ENCODE measurements at regions not wholly inside any gene's neighbourhood (a gene's known extent, or its start where the extent isn't known, plus 50 kb on each side); places are given as distances from the start of the nearest gene placed in this dataset.

DNA sequence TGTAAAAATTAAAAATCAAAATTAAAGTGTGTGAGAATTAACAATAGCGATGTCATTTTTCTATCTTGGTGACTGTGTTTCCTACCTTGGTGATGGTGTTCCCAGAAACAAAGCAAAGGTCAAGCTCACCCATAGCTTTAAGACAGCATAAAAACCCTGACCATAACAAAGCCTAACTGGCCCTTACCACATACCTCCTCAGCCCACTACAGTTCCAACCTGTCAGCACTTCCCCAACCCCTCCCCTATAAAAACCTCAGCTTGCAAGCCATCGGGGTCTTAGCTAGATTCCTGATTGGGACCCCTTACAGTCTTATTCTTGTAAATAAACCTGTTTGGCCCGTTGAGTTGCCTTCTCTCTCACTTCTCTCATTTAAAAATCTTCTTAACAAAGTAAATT is 484.4 kb upstream of the PCDH20 start:
- no peak for DNase-seq (ENCODE audit: low spot score)
- Histone ChIP-seq H3K9me3 (ENCODE audit: control insufficient read depth in 4 of 4, low read length in 3 of 4) (no peaks in the 10 kb centered on the region), H3K4me1 (ENCODE audit: control insufficient read depth in 4 of 4, insufficient read depth in 4 of 4, low read length in 3 of 4) (no peaks in the 10 kb centered on the region), H3K36me3 (ENCODE audit: control insufficient read depth in 4 of 4, insufficient read depth in 3 of 4, low read depth in 1 of 4, low read length in 3 of 4) (no peaks in the 10 kb centered on the region), H3K27me3 (ENCODE audit: control insufficient read depth in 4 of 4, insufficient read depth in 4 of 4, low read length in 3 of 4) (no peaks in the 10 kb centered on the region), H3K27ac (ENCODE audit: low read depth in 1 of 2, low read length in 2 of 2) (no peak overlapping the region), H3K9ac (ENCODE audit: low read depth in 1 of 2, low read length in 2 of 2) (no peak overlapping the region), H3K4me3 (ENCODE audit: low read depth in 1 of 3, low read length in 3 of 3) (no peak overlapping the region)
- 46% methylated on average over 3 of the region's 3 CpGs for WGBS
- TF ChIP-seq, protein P1, sequence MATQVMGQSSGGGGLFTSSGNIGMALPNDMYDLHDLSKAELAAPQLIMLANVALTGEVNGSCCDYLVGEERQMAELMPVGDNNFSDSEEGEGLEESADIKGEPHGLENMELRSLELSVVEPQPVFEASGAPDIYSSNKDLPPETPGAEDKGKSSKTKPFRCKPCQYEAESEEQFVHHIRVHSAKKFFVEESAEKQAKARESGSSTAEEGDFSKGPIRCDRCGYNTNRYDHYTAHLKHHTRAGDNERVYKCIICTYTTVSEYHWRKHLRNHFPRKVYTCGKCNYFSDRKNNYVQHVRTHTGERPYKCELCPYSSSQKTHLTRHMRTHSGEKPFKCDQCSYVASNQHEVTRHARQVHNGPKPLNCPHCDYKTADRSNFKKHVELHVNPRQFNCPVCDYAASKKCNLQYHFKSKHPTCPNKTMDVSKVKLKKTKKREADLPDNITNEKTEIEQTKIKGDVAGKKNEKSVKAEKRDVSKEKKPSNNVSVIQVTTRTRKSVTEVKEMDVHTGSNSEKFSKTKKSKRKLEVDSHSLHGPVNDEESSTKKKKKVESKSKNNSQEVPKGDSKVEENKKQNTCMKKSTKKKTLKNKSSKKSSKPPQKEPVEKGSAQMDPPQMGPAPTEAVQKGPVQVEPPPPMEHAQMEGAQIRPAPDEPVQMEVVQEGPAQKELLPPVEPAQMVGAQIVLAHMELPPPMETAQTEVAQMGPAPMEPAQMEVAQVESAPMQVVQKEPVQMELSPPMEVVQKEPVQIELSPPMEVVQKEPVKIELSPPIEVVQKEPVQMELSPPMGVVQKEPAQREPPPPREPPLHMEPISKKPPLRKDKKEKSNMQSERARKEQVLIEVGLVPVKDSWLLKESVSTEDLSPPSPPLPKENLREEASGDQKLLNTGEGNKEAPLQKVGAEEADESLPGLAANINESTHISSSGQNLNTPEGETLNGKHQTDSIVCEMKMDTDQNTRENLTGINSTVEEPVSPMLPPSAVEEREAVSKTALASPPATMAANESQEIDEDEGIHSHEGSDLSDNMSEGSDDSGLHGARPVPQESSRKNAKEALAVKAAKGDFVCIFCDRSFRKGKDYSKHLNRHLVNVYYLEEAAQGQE (IDR thresholded peaks at IDR 0.05), result no peak
- no peak for TF ChIP-seq RXRA (IDR thresholded peaks at IDR 0.05)

DNA sequence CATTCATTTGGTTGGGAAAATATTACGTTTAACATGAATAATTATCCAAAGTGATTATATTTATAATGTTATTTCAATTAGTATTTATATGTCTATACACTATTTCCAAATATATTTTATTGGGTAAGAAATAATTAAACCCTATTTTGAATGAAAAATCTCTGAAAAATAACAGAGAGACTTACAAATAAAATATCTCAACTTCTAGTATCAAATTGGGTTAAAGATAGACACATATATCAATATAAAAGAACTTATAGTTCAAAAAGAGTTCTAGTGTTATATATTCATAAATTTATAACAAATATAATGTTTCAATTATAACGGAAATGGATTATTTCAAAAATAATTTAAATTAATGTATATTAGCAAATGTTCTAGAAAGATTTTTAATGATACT is 482.6 kb upstream of the PCDH20 start:
- Histone ChIP-seq H3K27ac (ENCODE audit: low read depth in 1 of 2, low read length in 2 of 2) (no peak overlapping the region), H3K27me3 (ENCODE audit: control insufficient read depth in 4 of 4, insufficient read depth in 4 of 4, low read length in 3 of 4) (no peaks in the 10 kb centered on the region), H3K4me1 (ENCODE audit: control insufficient read depth in 4 of 4, insufficient read depth in 4 of 4, low read length in 3 of 4) (no peaks in the 10 kb centered on the region), H3K4me3 (ENCODE audit: low read depth in 1 of 3, low read length in 3 of 3) (no peak overlapping the region), H3K9ac (ENCODE audit: low read depth in 1 of 2, low read length in 2 of 2) (no peak overlapping the region), H3K9me3 (ENCODE audit: control insufficient read depth in 4 of 4, low read length in 3 of 4) (no peaks in the 10 kb centered on the region), H3K36me3 (ENCODE audit: control insufficient read depth in 4 of 4, insufficient read depth in 3 of 4, low read depth in 1 of 4, low read length in 3 of 4) (no peaks in the 10 kb centered on the region)
- no peak for DNase-seq (ENCODE audit: low spot score)
- TF ChIP-seq EGR1 (IDR thresholded peaks at IDR 0.05; ENCODE audit: low read depth in 2 of 2) (no peak), HNF4G (IDR thresholded peaks at IDR 0.05) (no peak), SP1 (IDR thresholded peaks at IDR 0.05) (no peak), RXRA (IDR thresholded peaks at IDR 0.05) (no peak), NR2F2 (IDR thresholded peaks at IDR 0.05) (no peak), TAF1 (conservative IDR thresholded peaks at IDR 0.05) (no peak), RAD21 (IDR thresholded peaks at IDR 0.05) (no peak), FOXA2 (IDR thresholded peaks at IDR 0.05) (no peak), FOXA1 (IDR thresholded peaks at IDR 0.05) (no peak), GABPA (IDR thresholded peaks at IDR 0.05 in 1 of 2, conservative IDR thresholded peaks at IDR 0.05 in 1 of 2) (no peak), HNF4A (conservative IDR thresholded peaks at IDR 0.05) (no peak), YY1 (IDR thresholded peaks at IDR 0.05) (no peak), JUND (IDR thresholded peaks at IDR 0.05) (no peak)
- TF ChIP-seq, protein P2, sequence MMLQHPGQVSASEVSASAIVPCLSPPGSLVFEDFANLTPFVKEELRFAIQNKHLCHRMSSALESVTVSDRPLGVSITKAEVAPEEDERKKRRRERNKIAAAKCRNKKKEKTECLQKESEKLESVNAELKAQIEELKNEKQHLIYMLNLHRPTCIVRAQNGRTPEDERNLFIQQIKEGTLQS (IDR thresholded peaks at IDR 0.05), result no peak
- TF ChIP-seq, protein P1 (IDR thresholded peaks at IDR 0.05), result no peak
- TF ChIP-seq, protein P3, sequence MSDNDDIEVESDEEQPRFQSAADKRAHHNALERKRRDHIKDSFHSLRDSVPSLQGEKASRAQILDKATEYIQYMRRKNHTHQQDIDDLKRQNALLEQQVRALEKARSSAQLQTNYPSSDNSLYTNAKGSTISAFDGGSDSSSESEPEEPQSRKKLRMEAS (IDR thresholded peaks at IDR 0.05), result no peak
- TF ChIP-seq, protein P4, sequence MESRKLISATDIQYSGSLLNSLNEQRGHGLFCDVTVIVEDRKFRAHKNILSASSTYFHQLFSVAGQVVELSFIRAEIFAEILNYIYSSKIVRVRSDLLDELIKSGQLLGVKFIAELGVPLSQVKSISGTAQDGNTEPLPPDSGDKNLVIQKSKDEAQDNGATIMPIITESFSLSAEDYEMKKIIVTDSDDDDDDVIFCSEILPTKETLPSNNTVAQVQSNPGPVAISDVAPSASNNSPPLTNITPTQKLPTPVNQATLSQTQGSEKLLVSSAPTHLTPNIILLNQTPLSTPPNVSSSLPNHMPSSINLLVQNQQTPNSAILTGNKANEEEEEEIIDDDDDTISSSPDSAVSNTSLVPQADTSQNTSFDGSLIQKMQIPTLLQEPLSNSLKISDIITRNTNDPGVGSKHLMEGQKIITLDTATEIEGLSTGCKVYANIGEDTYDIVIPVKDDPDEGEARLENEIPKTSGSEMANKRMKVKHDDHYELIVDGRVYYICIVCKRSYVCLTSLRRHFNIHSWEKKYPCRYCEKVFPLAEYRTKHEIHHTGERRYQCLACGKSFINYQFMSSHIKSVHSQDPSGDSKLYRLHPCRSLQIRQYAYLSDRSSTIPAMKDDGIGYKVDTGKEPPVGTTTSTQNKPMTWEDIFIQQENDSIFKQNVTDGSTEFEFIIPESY (IDR thresholded peaks at IDR 0.05), result no peak
- TF ChIP-seq, protein P5, sequence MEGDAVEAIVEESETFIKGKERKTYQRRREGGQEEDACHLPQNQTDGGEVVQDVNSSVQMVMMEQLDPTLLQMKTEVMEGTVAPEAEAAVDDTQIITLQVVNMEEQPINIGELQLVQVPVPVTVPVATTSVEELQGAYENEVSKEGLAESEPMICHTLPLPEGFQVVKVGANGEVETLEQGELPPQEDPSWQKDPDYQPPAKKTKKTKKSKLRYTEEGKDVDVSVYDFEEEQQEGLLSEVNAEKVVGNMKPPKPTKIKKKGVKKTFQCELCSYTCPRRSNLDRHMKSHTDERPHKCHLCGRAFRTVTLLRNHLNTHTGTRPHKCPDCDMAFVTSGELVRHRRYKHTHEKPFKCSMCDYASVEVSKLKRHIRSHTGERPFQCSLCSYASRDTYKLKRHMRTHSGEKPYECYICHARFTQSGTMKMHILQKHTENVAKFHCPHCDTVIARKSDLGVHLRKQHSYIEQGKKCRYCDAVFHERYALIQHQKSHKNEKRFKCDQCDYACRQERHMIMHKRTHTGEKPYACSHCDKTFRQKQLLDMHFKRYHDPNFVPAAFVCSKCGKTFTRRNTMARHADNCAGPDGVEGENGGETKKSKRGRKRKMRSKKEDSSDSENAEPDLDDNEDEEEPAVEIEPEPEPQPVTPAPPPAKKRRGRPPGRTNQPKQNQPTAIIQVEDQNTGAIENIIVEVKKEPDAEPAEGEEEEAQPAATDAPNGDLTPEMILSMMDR (IDR thresholded peaks at IDR 0.05; ENCODE audit: low read depth, low read length, missing input control), result no peak
- 61% methylated on average over 2 of the region's 2 CpGs for WGBS

Data from liver (tissue), 8 donors.